ENCODE measurements at regions not wholly inside any gene's neighbourhood (a gene's known extent, or its start where the extent isn't known, plus 50 kb on each side); places are given as distances from the start of the nearest gene placed in this dataset.

DNA sequence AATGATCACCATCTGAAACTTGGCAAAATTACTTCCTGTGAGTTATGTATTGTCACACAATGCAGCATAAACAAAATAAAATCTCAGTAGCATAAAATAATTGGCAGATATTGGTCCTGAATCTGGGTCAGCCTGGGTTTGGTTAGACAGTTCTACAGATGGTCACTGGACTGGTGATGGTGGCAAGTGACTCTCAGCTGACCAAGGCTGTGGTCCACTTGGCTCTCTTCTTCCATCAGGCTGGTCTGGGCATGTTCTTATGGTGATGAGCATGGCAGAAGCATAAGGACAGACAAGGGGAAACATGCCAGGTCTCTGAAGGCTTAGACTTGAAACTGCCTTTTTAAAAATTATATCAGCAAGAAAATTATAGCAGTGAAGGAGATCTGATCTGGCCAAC is 1205.0 kb upstream of the EPHA6 start:
- Histone ChIP-seq H3K9ac (ENCODE audit: low read length) (no peak overlapping the region), H3K4me2 (ENCODE audit: low read length) (no peak overlapping the region), H4K20me1 (ENCODE audit: insufficient read depth, low read length) (no peaks in the 10 kb centered on the region), H3K27ac (ENCODE audit: low read depth, low read length, poor library complexity, severe bottlenecking) (no peak overlapping the region), H3K4me3 (ENCODE audit: low read depth, low read length, poor library complexity, severe bottlenecking) (no peak overlapping the region), H2AFZ (ENCODE audit: low read length) (no peak overlapping the region), H3K9me2 (ENCODE audit: low read depth, low read length) (no peaks in the 10 kb centered on the region), H3K4me1 (ENCODE audit: insufficient read depth, low read length, severe bottlenecking) (no peaks in the 10 kb centered on the region), H3K27me3 (ENCODE audit: insufficient read depth, low read length) (no peaks in the 10 kb centered on the region), H3K36me3 (ENCODE audit: insufficient read depth, low read length) (no peaks in the 10 kb centered on the region), H3F3A (ENCODE audit: insufficient read depth, low read length) (no peaks in the 10 kb centered on the region), H3K79me2 (ENCODE audit: insufficient read depth, low read length) (no peaks in the 10 kb centered on the region), H3K9me3 (ENCODE audit: low read length) (no peaks in the 10 kb centered on the region)
- no peak for TF ChIP-seq EZH2 (IDR thresholded peaks at IDR 0.05; ENCODE audit: borderline replicate concordance, low read length)
- TF ChIP-seq, protein P1, sequence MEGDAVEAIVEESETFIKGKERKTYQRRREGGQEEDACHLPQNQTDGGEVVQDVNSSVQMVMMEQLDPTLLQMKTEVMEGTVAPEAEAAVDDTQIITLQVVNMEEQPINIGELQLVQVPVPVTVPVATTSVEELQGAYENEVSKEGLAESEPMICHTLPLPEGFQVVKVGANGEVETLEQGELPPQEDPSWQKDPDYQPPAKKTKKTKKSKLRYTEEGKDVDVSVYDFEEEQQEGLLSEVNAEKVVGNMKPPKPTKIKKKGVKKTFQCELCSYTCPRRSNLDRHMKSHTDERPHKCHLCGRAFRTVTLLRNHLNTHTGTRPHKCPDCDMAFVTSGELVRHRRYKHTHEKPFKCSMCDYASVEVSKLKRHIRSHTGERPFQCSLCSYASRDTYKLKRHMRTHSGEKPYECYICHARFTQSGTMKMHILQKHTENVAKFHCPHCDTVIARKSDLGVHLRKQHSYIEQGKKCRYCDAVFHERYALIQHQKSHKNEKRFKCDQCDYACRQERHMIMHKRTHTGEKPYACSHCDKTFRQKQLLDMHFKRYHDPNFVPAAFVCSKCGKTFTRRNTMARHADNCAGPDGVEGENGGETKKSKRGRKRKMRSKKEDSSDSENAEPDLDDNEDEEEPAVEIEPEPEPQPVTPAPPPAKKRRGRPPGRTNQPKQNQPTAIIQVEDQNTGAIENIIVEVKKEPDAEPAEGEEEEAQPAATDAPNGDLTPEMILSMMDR (IDR thresholded peaks at IDR 0.05; ENCODE audit: low read length) = no peak

DNA sequence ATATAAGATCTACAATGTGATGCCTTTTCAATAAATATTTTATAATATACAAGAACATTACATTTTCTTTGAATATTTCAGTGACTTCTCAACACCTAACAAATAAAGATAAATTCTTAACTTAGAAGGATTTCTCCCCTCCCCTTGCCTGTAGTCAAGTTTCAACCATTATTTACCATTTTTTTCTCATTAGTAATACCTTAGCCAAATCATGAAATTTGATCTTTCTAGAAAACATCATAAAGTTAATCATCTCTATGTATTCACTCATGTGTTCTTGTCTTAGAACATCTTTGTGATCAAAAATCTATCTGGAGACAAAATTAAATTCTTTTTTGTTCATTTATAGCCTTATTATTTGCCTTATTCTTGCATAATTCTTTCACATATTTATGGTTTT is 1201.8 kb upstream of the EPHA6 start:
- Histone ChIP-seq H3K9me2 (ENCODE audit: low read depth, low read length) (no peaks in the 10 kb centered on the region), H3K27ac (ENCODE audit: low read depth, low read length, poor library complexity, severe bottlenecking) (no peak overlapping the region), H3K9me3 (ENCODE audit: low read length) (no peaks in the 10 kb centered on the region), H2AFZ (ENCODE audit: low read length) (no peak overlapping the region), H4K20me1 (ENCODE audit: insufficient read depth, low read length) (no peaks in the 10 kb centered on the region), H3K4me2 (ENCODE audit: low read length) (no peak overlapping the region), H3K4me3 (ENCODE audit: low read depth, low read length, poor library complexity, severe bottlenecking) (no peak overlapping the region), H3K4me1 (ENCODE audit: insufficient read depth, low read length, severe bottlenecking) (no peaks in the 10 kb centered on the region), H3F3A (ENCODE audit: insufficient read depth, low read length) (no peaks in the 10 kb centered on the region), H3K79me2 (ENCODE audit: insufficient read depth, low read length) (no peaks in the 10 kb centered on the region), H3K27me3 (ENCODE audit: insufficient read depth, low read length) (no peaks in the 10 kb centered on the region), H3K36me3 (ENCODE audit: insufficient read depth, low read length) (no peaks in the 10 kb centered on the region), H3K9ac (ENCODE audit: low read length) (no peak overlapping the region)
- TF ChIP-seq EZH2 (IDR thresholded peaks at IDR 0.05; ENCODE audit: borderline replicate concordance, low read length) = no peak
- TF ChIP-seq, protein P1 (IDR thresholded peaks at IDR 0.05; ENCODE audit: low read length) = no peak

DNA sequence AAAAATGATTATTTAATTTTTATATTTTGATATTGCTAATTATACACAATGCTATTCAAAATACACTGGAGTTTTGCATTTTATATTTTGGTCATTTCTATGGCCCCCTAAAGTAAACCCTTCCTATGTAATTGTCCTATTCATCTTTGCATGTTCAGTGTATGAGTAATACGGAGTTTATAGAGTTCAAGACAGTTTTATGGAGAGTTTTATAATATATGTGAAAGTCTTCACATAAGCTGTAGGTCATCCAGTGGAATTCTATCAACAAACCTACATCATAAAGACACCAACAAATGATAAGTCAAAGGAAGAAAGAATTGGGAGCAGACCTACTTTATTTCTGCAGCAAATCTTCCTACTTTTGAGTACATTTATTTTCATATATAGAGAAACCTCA is 1200.4 kb upstream of the EPHA6 start:
- Histone ChIP-seq H3K9me3 (ENCODE audit: low read length) (no peaks in the 10 kb centered on the region), H3K4me3 (ENCODE audit: low read depth, low read length, poor library complexity, severe bottlenecking) (no peak overlapping the region), H3K79me2 (ENCODE audit: insufficient read depth, low read length) (no peaks in the 10 kb centered on the region), H3K27me3 (ENCODE audit: insufficient read depth, low read length) (no peaks in the 10 kb centered on the region), H2AFZ (ENCODE audit: low read length) (no peak overlapping the region), H3K27ac (ENCODE audit: low read depth, low read length, poor library complexity, severe bottlenecking) (no peak overlapping the region), H3K4me2 (ENCODE audit: low read length) (no peak overlapping the region), H3K9me2 (ENCODE audit: low read depth, low read length) (no peaks in the 10 kb centered on the region), H3K4me1 (ENCODE audit: insufficient read depth, low read length, severe bottlenecking) (no peaks in the 10 kb centered on the region), H4K20me1 (ENCODE audit: insufficient read depth, low read length) (no peaks in the 10 kb centered on the region), H3K9ac (ENCODE audit: low read length) (no peak overlapping the region), H3F3A (ENCODE audit: insufficient read depth, low read length) (no peaks in the 10 kb centered on the region), H3K36me3 (ENCODE audit: insufficient read depth, low read length) (no peaks in the 10 kb centered on the region)
- no peak for TF ChIP-seq EZH2 (IDR thresholded peaks at IDR 0.05; ENCODE audit: borderline replicate concordance, low read length)
- TF ChIP-seq, protein P1 (IDR thresholded peaks at IDR 0.05; ENCODE audit: low read length) = no peak
